ENCODE measurements at regions not wholly inside any gene's neighbourhood (a gene's known extent, or its start where the extent isn't known, plus 50 kb on each side); places are given as distances from the start of the nearest gene placed in this dataset.

DNA sequence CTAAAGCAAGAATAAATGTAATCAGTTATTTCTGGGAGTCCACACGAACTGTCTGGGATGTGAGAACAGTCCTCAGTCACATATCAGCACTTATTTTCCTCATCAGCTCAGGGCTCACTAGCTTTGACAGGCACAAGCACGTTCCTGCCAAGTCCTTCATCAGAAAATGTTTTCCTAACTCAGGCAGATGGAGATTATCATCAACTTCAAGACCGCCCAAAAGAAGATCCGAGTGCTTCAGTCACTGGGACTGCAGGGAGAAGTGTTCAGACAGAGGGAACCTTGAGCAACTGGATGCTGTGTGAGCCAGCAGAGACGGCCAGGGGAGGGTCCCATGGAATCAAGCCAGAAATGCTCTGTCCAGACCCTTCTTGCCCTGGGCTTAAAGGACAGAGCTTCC lies 189.4 kb downstream of the NXNL2 start:
- TF ChIP-seq CTCF (IDR thresholded peaks at IDR 0.05; ENCODE audit: low read length) (no peak), EZH2 (IDR thresholded peaks at IDR 0.05; ENCODE audit: borderline replicate concordance, low read length) (no peak)

Measured in OCI-LY1 (cell line).